Mucosa of descending colon (tissue), 3 donors: ENCODE measurements at regions not wholly inside any gene's neighbourhood (a gene's known extent, or its start where the extent isn't known, plus 50 kb on each side); places are given as distances from the start of the nearest gene placed in this dataset.

Experiments
- ATAC-seq: fragments of 200-7000 bp; cut with Tn5 transposase; one replicate; pipeline ENCODE4 v1.9.1; 2020; ENCODE audit warnings: mild to moderate bottlenecking, moderate library complexity
- DNase-seq, 3 donors: peaks; one replicate each; pipeline ENCODE4 v3.0.0-alpha.2; 2020
- H3K36me3 ChIP-seq: fragments of 200-600 bp; one replicate; pipeline ENCODE4 v1.8.0; 2021; ENCODE audit warnings: low read depth, mild to moderate bottlenecking
- H3K4me1 ChIP-seq: fragments of 200-600 bp; one replicate; pipeline ENCODE4 v1.8.0; 2021; ENCODE audit warnings: low read depth, mild to moderate bottlenecking
- H3K4me3 ChIP-seq: fragments of 200-600 bp; one replicate; pipeline ENCODE4 v1.8.0; 2021; ENCODE audit warnings: mild to moderate bottlenecking
- H3K9me3 ChIP-seq: fragments of 200-600 bp; one replicate; pipeline ENCODE4 v1.8.0; 2021; ENCODE audit warnings: mild to moderate bottlenecking
- CTCF ChIP-seq: fragments of 200-600 bp; IDR thresholded peaks from one replicate; pipeline ENCODE4 v1.8.0; 2022; ENCODE audit warnings: antibody characterized with exemption, mild to moderate bottlenecking
- intact Hi-C, 2 donors: fragments of 100-400 bp; cut with DNase I in 1 of 2; cut with micrococcal nuclease in 1 of 2; formaldehyde crosslinking; loops; one replicate each; pipeline versions ENCODE4 v1.11.0 to v1.11.1; 2022; cut with DNase I, micrococcal nuclease
- donor health status: DM: no; HTN: no; CAD: no; lungs with moderate emphysema.
- donor health status: DM: no; HTN: no; CAD: no.
- donor health status: DM: no; HTN: yes; CAD: no.

- Histone ChIP-seq H3K4me3 (no peak overlapping the region), H3K4me1 (no peaks in the 10 kb centered on the region), H3K36me3 (no peaks in the 10 kb centered on the region), H3K9me3 (no peaks in the 10 kb centered on the region)
- no peak for ATAC-seq
- intact Hi-C loops = no loop called here
- DNase-seq = no peak
- no peak for TF ChIP-seq CTCF
These were observed 944.8 kb upstream of the PCDH9 start for GRCh38 chr13:68174893-68175292.

GRCh38 chr13:68173111-68173510, 943.0 kb upstream of the PCDH9 start:
- DNase-seq = no peak

GRCh38 chr13:68170961-68171360, 940.8 kb upstream of the PCDH9 start:
- intact Hi-C loops = no loop called here
- no peaks in the 10 kb centered on the region for H3K9me3 ChIP-seq
- no peak for ATAC-seq

More at GRCh38 chr13:68173111-68173510, 943.0 kb upstream of the PCDH9 start:
- H3K36me3 ChIP-seq = no peaks in the 10 kb centered on the region
- no peaks in the 10 kb centered on the region for H3K4me1 ChIP-seq
- no peaks in the 10 kb centered on the region for H3K9me3 ChIP-seq
- no peak for TF ChIP-seq CTCF
- no peak overlapping the region for H3K4me3 ChIP-seq
- intact Hi-C loops = no loop called here
- no peak for ATAC-seq

GRCh38 chr13:68168448-68168847, 938.3 kb upstream of the PCDH9 start:
- Histone ChIP-seq H3K9me3 (no peaks in the 10 kb centered on the region), H3K4me1 (no peaks in the 10 kb centered on the region), H3K36me3 (no peaks in the 10 kb centered on the region), H3K4me3 (no peak overlapping the region)
- DNase-seq (no peak), ATAC-seq (no peak)
- TF ChIP-seq CTCF = no peak
- intact Hi-C loops = no loop called here

More at GRCh38 chr13:68170961-68171360, 940.8 kb upstream of the PCDH9 start:
- DNase-seq = peak in 1 of 3 donors; percentile 36
- no peaks in the 10 kb centered on the region for H3K36me3 ChIP-seq
- no peak for TF ChIP-seq CTCF
- H3K4me1 ChIP-seq = no peaks in the 10 kb centered on the region
- H3K4me3 ChIP-seq = no peak overlapping the region

- no peak for TF ChIP-seq CTCF
- no peak overlapping the region for H3K4me3 ChIP-seq
- intact Hi-C loops = no loop called here
- H3K36me3 ChIP-seq = no peaks in the 10 kb centered on the region
- H3K9me3 ChIP-seq = no peaks in the 10 kb centered on the region
- no peak for DNase-seq
- H3K4me1 ChIP-seq = no peaks in the 10 kb centered on the region
- ATAC-seq = no peak
These were observed 930.3 kb upstream of the PCDH9 start for GRCh38 chr13:68160466-68160865.

GRCh38 chr13:68152414-68152813, 922.3 kb upstream of the PCDH9 start:
- intact Hi-C loops = no loop called here
- H3K4me1 ChIP-seq = no peaks in the 10 kb centered on the region
- ATAC-seq (no peak), DNase-seq (no peak)
- no peaks in the 10 kb centered on the region for H3K9me3 ChIP-seq
- TF ChIP-seq CTCF = no peak
- no peaks in the 10 kb centered on the region for H3K36me3 ChIP-seq
- H3K4me3 ChIP-seq = no peak overlapping the region
